ENCODE measurements at regions not wholly inside any gene's neighbourhood (a gene's known extent, or its start where the extent isn't known, plus 50 kb on each side); places are given as distances from the start of the nearest gene placed in this dataset.
"Not testable (repeated sequence)": the region's sequence is repeated elsewhere in the genome, so short reads cannot be mapped to it uniquely, and the experiment has no call there.

GRCh38 chr1:187842406-187843165, 1013.8 kb downstream of the PLA2G4A start:
- peak; percentile 60 for DNase-seq

GRCh38 chr1:187844313-187844712, 1015.6 kb downstream of the PLA2G4A start:
- DNase-seq: no peak

GRCh38 chr1:187847531-187847930, 1018.8 kb downstream of the PLA2G4A start:
- no peak for DNase-seq

GRCh38 chr1:187848321-187848720, 1019.6 kb downstream of the PLA2G4A start:
- no peak for DNase-seq

GRCh38 chr1:187850146-187850545, 1021.4 kb downstream of the PLA2G4A start:
- not testable (repeated sequence) for DNase-seq

GRCh38 chr1:187853505-187853904, 1024.8 kb downstream of the PLA2G4A start:
- no peak for DNase-seq

GRCh38 chr1:187854457-187854856, 1025.7 kb downstream of the PLA2G4A start:
- no peak for DNase-seq

- DNase-seq: no peak
Observed at GRCh38 chr1:187862506-187862905, 1033.8 kb downstream of the PLA2G4A start.

- no peak for DNase-seq
Observed at GRCh38 chr1:187870552-187870951, 1041.8 kb downstream of the PLA2G4A start.

GRCh38 chr1:187871177-187871845, 1042.6 kb downstream of the PLA2G4A start:
- no peak for DNase-seq

- no peak for DNase-seq
Observed at GRCh38 chr1:187872550-187872949, 1043.8 kb downstream of the PLA2G4A start.

- DNase-seq: no peak
Observed at GRCh38 chr1:187873126-187873525, 1044.4 kb downstream of the PLA2G4A start.

- DNase-seq: no peak
Observed at GRCh38 chr1:187876775-187877174, 1048.0 kb downstream of the PLA2G4A start.

GRCh38 chr1:187877220-187877619, 1048.5 kb downstream of the PLA2G4A start:
- no peak for DNase-seq

GRCh38 chr1:187878883-187879282, 1050.1 kb downstream of the PLA2G4A start:
- DNase-seq: no peak

- DNase-seq: no peak
Observed at GRCh38 chr1:187883356-187883755, 1054.6 kb downstream of the PLA2G4A start.

GRCh38 chr1:187891993-187892682, 1063.4 kb downstream of the PLA2G4A start:
- DNase-seq: no peak

GRCh38 chr1:187892683-187893039, 1063.9 kb downstream of the PLA2G4A start:
- DNase-seq: no peak

- DNase-seq: no peak
Observed at GRCh38 chr1:187893471-187893870, 1064.7 kb downstream of the PLA2G4A start.

- DNase-seq: no peak
Observed at GRCh38 chr1:187894349-187894748, 1065.6 kb downstream of the PLA2G4A start.

GRCh38 chr1:187903223-187903622, 1074.5 kb downstream of the PLA2G4A start:
- no peak for DNase-seq

- DNase-seq: no peak
Observed at GRCh38 chr1:187909382-187909781, 1080.6 kb downstream of the PLA2G4A start.

- no peak for DNase-seq
Observed at GRCh38 chr1:187911820-187912219, 1083.1 kb downstream of the PLA2G4A start.

GRCh38 chr1:187920976-187921375, 1092.2 kb downstream of the PLA2G4A start:
- no peak for DNase-seq

Data from T1000 (cell line).